ENCODE measurements at regions not wholly inside any gene's neighbourhood (a gene's known extent, or its start where the extent isn't known, plus 50 kb on each side); places are given as distances from the start of the nearest gene placed in this dataset.

DNA sequence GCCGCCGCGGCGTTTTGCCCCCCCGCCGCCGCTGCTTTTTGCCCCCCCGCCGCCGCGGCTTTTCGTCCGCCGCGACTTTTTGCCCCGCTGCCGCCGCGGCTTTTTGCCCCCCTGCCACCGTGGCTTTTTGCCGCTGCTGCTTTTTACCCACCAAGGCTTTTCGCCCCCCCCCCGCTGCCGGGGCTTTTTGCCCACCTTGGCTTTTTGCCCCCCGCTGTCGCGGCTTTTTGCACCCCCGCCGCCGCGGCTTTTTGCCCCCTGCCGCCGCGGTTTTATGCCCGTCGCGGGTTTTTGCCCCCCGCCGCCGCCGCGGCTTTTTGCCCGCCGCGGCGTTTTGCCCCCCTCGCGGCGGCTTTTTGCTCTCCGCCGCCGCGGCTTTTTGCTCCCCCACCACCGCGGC is 1343.0 kb downstream of the TP53TG3F start:
- no peak for TF ChIP-seq JUND (IDR thresholded peaks at IDR 0.05; ENCODE audit: low read depth, low read length)
- TF ChIP-seq, protein P1, sequence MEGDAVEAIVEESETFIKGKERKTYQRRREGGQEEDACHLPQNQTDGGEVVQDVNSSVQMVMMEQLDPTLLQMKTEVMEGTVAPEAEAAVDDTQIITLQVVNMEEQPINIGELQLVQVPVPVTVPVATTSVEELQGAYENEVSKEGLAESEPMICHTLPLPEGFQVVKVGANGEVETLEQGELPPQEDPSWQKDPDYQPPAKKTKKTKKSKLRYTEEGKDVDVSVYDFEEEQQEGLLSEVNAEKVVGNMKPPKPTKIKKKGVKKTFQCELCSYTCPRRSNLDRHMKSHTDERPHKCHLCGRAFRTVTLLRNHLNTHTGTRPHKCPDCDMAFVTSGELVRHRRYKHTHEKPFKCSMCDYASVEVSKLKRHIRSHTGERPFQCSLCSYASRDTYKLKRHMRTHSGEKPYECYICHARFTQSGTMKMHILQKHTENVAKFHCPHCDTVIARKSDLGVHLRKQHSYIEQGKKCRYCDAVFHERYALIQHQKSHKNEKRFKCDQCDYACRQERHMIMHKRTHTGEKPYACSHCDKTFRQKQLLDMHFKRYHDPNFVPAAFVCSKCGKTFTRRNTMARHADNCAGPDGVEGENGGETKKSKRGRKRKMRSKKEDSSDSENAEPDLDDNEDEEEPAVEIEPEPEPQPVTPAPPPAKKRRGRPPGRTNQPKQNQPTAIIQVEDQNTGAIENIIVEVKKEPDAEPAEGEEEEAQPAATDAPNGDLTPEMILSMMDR (IDR thresholded peaks at IDR 0.05 in 2 of 3, conservative IDR thresholded peaks at IDR 0.05 in 1 of 3; ENCODE audit: control insufficient read depth in 2 of 3, extremely low read depth in 1 of 3, insufficient read depth in 1 of 3, low read depth in 3 of 3, low read length in 3 of 3): no peak
- no peak for TF ChIP-seq CBX5 (IDR thresholded peaks at IDR 0.05; ENCODE audit: low read depth)
- no peak for TF ChIP-seq ZNF217 (IDR thresholded peaks at IDR 0.05)
- TF ChIP-seq POLR2A (IDR thresholded peaks at IDR 0.05; ENCODE audit: low read depth, low read length): no peak
- TF ChIP-seq HDGF (IDR thresholded peaks at IDR 0.05): no peak
- TF ChIP-seq POLR2AphosphoS5 (IDR thresholded peaks at IDR 0.05; ENCODE audit: low read length): no peak
- TF ChIP-seq CHD1 (IDR thresholded peaks at IDR 0.05; ENCODE audit: low read depth, low read length): no peak

Measured in GM12878 (cell line).